ENCODE measurements at regions not wholly inside any gene's neighbourhood (a gene's known extent, or its start where the extent isn't known, plus 50 kb on each side); places are given as distances from the start of the nearest gene placed in this dataset.
A peak's percentile ranks its signal among the peaks of the same experiment; 100 is the strongest.

DNA sequence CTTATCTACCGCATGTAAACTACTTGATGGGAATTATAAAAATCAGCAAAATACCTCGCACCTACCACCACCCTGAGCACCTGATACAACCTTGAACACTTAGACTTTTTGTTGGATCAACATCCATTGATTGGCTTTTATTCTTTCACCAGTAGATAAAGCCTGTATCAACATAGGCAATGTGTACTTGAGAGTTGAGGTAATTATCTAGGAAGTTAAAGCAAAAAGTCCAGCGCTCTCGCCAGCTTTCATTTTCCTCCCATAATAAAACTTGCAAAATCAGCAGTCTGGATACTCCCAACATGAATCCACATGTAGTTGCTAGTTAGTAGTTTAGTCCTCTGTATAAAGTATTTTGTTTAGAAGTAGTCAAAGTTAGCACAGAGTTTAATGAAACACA, 132.0 kb upstream of the PRDM1 start:
- TF ChIP-seq, protein P1, sequence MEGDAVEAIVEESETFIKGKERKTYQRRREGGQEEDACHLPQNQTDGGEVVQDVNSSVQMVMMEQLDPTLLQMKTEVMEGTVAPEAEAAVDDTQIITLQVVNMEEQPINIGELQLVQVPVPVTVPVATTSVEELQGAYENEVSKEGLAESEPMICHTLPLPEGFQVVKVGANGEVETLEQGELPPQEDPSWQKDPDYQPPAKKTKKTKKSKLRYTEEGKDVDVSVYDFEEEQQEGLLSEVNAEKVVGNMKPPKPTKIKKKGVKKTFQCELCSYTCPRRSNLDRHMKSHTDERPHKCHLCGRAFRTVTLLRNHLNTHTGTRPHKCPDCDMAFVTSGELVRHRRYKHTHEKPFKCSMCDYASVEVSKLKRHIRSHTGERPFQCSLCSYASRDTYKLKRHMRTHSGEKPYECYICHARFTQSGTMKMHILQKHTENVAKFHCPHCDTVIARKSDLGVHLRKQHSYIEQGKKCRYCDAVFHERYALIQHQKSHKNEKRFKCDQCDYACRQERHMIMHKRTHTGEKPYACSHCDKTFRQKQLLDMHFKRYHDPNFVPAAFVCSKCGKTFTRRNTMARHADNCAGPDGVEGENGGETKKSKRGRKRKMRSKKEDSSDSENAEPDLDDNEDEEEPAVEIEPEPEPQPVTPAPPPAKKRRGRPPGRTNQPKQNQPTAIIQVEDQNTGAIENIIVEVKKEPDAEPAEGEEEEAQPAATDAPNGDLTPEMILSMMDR (IDR thresholded peaks at IDR 0.05; ENCODE audit: control extremely low read depth, extremely low read depth), result no peak
- Histone ChIP-seq H3K9me3 (ENCODE audit: control insufficient read depth in 4 of 4, insufficient read depth in 3 of 4, low read length in 3 of 4) (peaks cover 0 to 2% (median 0%) of the 10 kb centered on the region in 4 donors), H3K9ac (ENCODE audit: insufficient read depth in 1 of 2, low read length in 2 of 2) (no peak overlapping the region), H3K27ac (ENCODE audit: low read depth in 1 of 2, low read length in 1 of 2) (no peak overlapping the region), H3K4me3 (no peak overlapping the region), H3K36me3 (ENCODE audit: control insufficient read depth in 4 of 4, insufficient read depth in 4 of 4, low read length in 4 of 4) (no peaks in the 10 kb centered on the region), H3K27me3 (ENCODE audit: control insufficient read depth in 3 of 3, insufficient read depth in 3 of 3, low read length in 2 of 3) (peaks cover 0 to 8% (median 0%) of the 10 kb centered on the region in 3 donors), H3K4me1 (ENCODE audit: control insufficient read depth in 5 of 5, insufficient read depth in 5 of 5, low read length in 5 of 5) (no peaks in the 10 kb centered on the region)
- DNase-seq (no peak), ATAC-seq (ENCODE audit: insufficient read depth, low FRiP score) (no peak)
- 94 to 97% methylated on average over 4 of the region's 4 CpGs for WGBS, 2 donors

DNA sequence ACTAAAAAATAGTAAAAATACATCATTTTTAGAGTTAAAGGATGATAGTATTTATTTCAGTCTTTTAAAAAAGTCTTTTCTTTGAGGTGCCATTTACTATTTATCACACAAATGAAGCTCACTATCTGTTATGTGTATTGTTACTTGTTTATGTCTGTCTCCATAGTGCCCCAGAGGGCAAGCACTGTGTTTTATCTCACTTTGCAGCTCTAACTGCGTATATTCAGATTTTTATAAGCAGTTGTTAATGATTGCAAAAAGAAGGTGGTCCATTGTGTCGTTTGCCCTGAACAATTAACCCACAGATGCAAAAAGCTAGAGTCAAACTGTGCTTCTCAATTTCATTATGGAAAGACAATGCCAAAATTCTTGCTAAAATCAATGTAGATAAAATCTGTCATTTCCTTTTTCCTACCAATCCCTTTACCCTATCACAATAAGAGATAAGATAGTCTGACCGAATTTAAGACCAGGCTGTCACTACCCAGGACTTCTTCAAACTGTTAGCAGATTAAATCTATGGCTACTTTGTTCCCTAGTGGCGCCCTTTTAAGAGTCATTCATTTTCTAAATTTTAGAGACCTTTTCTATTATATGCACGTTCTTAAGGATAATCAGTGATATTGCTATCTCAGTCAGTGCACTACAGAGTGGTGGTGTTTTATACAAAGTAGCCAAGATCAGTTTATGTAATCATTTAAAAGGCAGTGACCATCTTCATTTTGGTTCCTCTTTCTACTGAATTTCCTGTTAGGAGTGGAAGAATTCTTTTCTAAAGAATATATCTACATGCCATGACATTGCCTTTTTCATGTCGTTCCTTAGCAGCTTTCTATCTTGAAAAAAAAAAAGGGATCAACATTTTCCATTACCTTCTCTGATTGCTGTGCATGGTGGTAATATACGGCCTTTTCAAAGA, 133.1 kb upstream of the PRDM1 start:
- WGBS, 2 donors, result 53 to 56% methylated on average over 7 of the region's 7 CpGs
- TF ChIP-seq, protein P1 (IDR thresholded peaks at IDR 0.05; ENCODE audit: control extremely low read depth, extremely low read depth), result no peak
- H3K27ac ChIP-seq (ENCODE audit: low read depth in 1 of 2, low read length in 1 of 2), result no peak overlapping the region
- H3K36me3 ChIP-seq (ENCODE audit: control insufficient read depth in 4 of 4, insufficient read depth in 4 of 4, low read length in 4 of 4), result no peaks in the 10 kb centered on the region
- no peak overlapping the region for H3K9ac ChIP-seq (ENCODE audit: insufficient read depth in 1 of 2, low read length in 2 of 2)
- peak in 2 of 3 donors; percentile 8 to 10 for DNase-seq
- no peak overlapping the region for H3K4me3 ChIP-seq
- peaks cover 0 to 8% (median 0%) of the 10 kb centered on the region in 3 donors for H3K27me3 ChIP-seq (ENCODE audit: control insufficient read depth in 3 of 3, insufficient read depth in 3 of 3, low read length in 2 of 3)
- H3K9me3 ChIP-seq (ENCODE audit: control insufficient read depth in 4 of 4, insufficient read depth in 3 of 4, low read length in 3 of 4), result peaks cover 0 to 2% (median 0%) of the 10 kb centered on the region in 4 donors
- H3K4me1 ChIP-seq (ENCODE audit: control insufficient read depth in 5 of 5, insufficient read depth in 5 of 5, low read length in 5 of 5), result no peaks in the 10 kb centered on the region
- no peak for ATAC-seq (ENCODE audit: insufficient read depth, low FRiP score)

DNA sequence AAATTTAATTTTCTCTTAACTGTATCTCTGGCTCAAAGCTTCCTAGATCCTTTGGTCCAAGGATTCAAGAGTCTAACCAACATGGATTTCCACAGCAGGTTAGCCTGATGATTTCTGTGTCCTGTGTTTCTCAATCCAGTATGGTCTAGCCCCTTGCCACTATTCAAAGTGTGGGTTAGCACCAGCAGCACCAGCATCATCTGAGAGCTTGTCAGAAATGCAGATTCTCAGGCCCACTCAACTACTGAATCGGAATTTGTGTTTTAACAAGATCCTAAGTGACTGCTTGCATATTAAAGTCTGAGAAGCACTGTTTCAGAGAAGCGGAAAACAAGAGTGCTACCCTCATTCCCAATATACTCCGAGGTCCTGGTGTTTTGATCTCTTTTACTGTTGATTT, 133.8 kb upstream of the PRDM1 start:
- TF ChIP-seq, protein P1 (IDR thresholded peaks at IDR 0.05; ENCODE audit: control extremely low read depth, extremely low read depth), result no peak
- Histone ChIP-seq H3K9me3 (ENCODE audit: control insufficient read depth in 4 of 4, insufficient read depth in 3 of 4, low read length in 3 of 4) (no peaks in the 10 kb centered on the region), H3K4me1 (ENCODE audit: control insufficient read depth in 5 of 5, insufficient read depth in 5 of 5, low read length in 5 of 5) (no peaks in the 10 kb centered on the region), H3K9ac (ENCODE audit: insufficient read depth in 1 of 2, low read length in 2 of 2) (no peak overlapping the region), H3K27ac (ENCODE audit: low read depth in 1 of 2, low read length in 1 of 2) (no peak overlapping the region), H3K36me3 (ENCODE audit: control insufficient read depth in 4 of 4, insufficient read depth in 4 of 4, low read length in 4 of 4) (no peaks in the 10 kb centered on the region), H3K4me3 (no peak overlapping the region), H3K27me3 (ENCODE audit: control insufficient read depth in 3 of 3, insufficient read depth in 3 of 3, low read length in 2 of 3) (peaks cover 0 to 8% (median 0%) of the 10 kb centered on the region in 3 donors)
- DNase-seq (no peak), ATAC-seq (ENCODE audit: insufficient read depth, low FRiP score) (no peak)
- 91 to 98% methylated on average over 3 of the region's 3 CpGs for WGBS, 2 donors
